GM19438 (cell line): ENCODE measurements at regions not wholly inside any gene's neighbourhood (a gene's known extent, or its start where the extent isn't known, plus 50 kb on each side); places are given as distances from the start of the nearest gene placed in this dataset.
"Not testable (repeated sequence)": the region's sequence is repeated elsewhere in the genome, so short reads cannot be mapped to it uniquely, and the experiment has no call there.

Experiments
- ATAC-seq: cut with Tn5 transposase; IDR thresholded peaks from one replicate; pipeline ENCODE4 v1.9.1; 2021; ENCODE audit warnings: low read depth; ENCODE audit not compliant: unreplicated experiment

GRCh38 chr1:172912765-172913260 lies 137.9 kb downstream of the TNFSF18 start:
- no peak for ATAC-seq

GRCh38 chr1:172914501-172915144 lies 136.1 kb downstream of the TNFSF18 start:
- ATAC-seq: no peak

- no peak for ATAC-seq
These were observed 135.5 kb downstream of the TNFSF18 start for GRCh38 chr1:172915271-172915670.

- ATAC-seq: no peak
These were observed 134.6 kb downstream of the TNFSF18 start for GRCh38 chr1:172916116-172916515.

GRCh38 chr1:172917972-172918371 lies 132.8 kb downstream of the TNFSF18 start:
- no peak for ATAC-seq

GRCh38 chr1:172918478-172918877 lies 132.3 kb downstream of the TNFSF18 start:
- no peak for ATAC-seq

- ATAC-seq: no peak
These were observed 124.7 kb downstream of the TNFSF18 start for GRCh38 chr1:172926070-172926469.

GRCh38 chr1:172928412-172928811 lies 122.3 kb downstream of the TNFSF18 start:
- ATAC-seq: no peak

GRCh38 chr1:172929006-172929405 lies 121.7 kb downstream of the TNFSF18 start:
- ATAC-seq: no peak

- ATAC-seq: no peak
These were observed 120.6 kb downstream of the TNFSF18 start for GRCh38 chr1:172930142-172930541.

GRCh38 chr1:172931340-172931739 lies 119.4 kb downstream of the TNFSF18 start:
- no peak for ATAC-seq

- ATAC-seq: no peak
These were observed 119.0 kb downstream of the TNFSF18 start for GRCh38 chr1:172931761-172932160.

- no peak for ATAC-seq
These were observed 117.8 kb downstream of the TNFSF18 start for GRCh38 chr1:172932981-172933380.

- no peak for ATAC-seq
These were observed 116.4 kb downstream of the TNFSF18 start for GRCh38 chr1:172934417-172934762.

GRCh38 chr1:172935062-172935592 lies 115.6 kb downstream of the TNFSF18 start:
- ATAC-seq: no peak

GRCh38 chr1:172936088-172936645 lies 114.6 kb downstream of the TNFSF18 start:
- no peak for ATAC-seq

GRCh38 chr1:172938681-172939080 lies 112.1 kb downstream of the TNFSF18 start:
- ATAC-seq: no peak

GRCh38 chr1:172939475-172939874 lies 111.3 kb downstream of the TNFSF18 start:
- no peak for ATAC-seq

- ATAC-seq: no peak
These were observed 110.4 kb downstream of the TNFSF18 start for GRCh38 chr1:172940174-172940855.

- ATAC-seq: no peak
These were observed 109.3 kb downstream of the TNFSF18 start for GRCh38 chr1:172941471-172941870.

GRCh38 chr1:172941945-172942344 lies 108.8 kb downstream of the TNFSF18 start:
- no peak for ATAC-seq

GRCh38 chr1:172943138-172943537 lies 107.6 kb downstream of the TNFSF18 start:
- not testable (repeated sequence) for ATAC-seq
